GM19467 (cell line): ENCODE measurements at regions not wholly inside any gene's neighbourhood (a gene's known extent, or its start where the extent isn't known, plus 50 kb on each side); places are given as distances from the start of the nearest gene placed in this dataset.
"Not testable (repeated sequence)": the region's sequence is repeated elsewhere in the genome, so short reads cannot be mapped to it uniquely, and the experiment has no call there.

Source experiments
- ATAC-seq: cut with Tn5 transposase; IDR thresholded peaks from one replicate; pipeline ENCODE4 v1.9.1; 2021; ENCODE audit warnings: mild to moderate bottlenecking, moderate library complexity; ENCODE audit not compliant: unreplicated experiment

DNA sequence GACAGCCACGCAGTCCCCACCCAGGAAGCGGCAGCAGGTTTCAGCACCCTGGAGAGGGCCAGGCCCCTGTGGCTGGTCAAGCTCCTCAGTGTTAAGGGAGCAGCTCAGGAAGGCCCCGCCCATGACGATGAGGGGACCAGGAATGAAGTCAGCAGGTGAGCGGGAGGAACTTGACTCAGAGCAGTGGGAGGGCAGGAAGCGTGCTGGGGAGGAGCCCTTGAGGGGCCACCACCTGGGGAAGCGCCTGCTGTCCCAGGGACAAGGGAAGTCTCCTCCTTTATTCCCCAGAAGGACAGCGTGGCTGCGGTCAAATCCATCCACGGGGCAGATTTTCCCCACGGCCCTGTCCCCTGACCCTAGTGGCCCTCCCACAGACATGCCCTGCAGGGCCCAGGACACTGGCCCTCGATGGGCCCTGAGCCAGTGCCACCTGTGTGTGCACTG is 357.6 kb downstream of the ADGRD1 start:
- ATAC-seq, result not testable (repeated sequence)

DNA sequence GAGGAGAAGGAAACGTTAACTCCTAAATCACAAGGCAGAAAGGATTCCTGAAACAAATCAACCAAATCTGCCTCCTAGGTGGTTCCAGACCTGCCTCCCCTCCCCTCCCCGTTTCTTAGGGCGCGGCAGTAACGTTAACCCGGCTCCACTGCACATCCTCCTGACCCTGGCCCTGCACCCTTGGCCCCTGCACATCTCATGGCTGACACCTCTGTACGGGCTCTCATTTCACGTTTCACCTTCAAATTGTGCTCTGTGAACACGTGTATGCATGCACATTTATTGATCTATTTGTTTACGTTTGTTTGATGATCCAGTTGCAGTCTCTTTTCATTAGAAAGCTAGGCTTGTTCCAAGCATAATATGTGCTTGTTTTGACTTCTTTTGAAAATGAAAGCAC is 358.1 kb downstream of the ADGRD1 start:
- ATAC-seq, result no peak

DNA sequence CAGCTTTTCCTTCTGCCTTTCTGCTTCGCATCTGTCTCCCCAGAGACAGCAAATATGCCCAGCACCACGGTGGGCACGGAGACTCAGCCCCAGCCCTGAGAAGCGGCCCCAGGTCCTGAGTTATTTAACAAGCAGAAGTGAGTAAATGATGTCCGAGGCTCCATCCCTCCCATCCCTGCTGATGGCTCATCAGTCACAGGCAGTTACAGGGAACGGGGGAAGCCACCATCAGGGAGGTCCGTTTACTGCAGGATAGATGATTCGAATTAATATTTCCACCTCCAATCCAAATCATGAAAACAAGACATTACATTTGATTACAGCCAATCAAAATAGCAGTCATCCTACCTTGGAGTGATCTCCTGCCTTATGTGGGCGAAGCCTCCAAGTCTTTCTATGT is 358.7 kb downstream of the ADGRD1 start:
- not testable (repeated sequence) for ATAC-seq

DNA sequence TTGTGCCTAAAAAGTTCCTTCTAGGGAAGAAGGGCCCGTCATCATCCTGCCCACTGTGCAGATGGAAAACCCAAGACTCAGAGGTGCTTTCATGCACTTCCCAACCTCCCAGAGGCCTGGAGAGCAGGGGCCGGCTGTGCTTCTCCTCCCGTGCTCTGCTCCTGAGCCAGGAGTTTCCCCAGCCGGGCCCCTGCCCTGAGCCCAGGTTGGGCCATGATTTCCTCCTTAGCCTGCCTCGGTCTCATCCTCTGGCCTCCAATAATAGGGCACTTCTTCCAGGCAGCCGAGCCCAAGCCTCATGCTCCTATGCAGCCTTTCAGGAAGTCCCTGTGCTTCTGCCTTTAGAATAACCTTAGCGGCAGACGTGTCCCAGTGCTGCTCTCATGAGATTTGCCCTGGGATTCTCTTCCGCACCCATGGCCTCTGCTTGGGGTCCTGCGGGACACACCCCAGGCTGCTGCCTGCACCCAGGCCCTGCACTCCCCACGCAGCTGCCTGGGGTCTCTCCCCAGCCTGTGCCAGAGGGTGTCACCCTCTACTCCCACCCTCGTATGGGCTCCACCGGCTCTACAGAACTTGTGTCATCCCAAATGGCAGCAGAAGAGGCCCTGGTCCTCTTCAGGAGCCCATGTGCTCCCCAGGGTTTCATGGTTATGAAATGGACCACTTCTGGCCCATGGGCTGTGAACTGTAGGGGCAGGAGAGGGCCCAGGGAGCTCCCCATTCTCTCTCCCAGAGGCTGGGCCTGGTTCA is 359.3 kb downstream of the ADGRD1 start:
- ATAC-seq, result no peak

DNA sequence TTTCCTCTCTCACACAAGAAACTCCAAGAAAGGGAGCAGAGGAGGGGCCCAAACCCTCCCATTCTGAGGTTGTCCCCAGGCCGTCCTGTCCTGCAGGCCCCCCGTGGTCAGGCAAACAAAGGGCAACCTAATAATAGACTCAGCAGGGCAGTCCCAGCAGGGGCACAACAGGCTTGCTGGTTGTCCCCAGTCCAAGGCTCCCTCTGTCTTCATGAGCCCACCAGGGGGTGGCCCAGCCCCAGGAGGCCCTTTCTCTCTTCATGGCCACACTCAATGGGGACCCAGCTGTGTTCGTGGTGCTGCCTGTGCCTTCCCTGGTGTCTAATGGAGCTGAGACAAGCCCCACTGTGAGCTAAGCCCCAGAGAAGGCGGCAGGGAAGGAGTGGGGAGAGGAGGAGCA is 359.9 kb downstream of the ADGRD1 start:
- no peak for ATAC-seq

DNA sequence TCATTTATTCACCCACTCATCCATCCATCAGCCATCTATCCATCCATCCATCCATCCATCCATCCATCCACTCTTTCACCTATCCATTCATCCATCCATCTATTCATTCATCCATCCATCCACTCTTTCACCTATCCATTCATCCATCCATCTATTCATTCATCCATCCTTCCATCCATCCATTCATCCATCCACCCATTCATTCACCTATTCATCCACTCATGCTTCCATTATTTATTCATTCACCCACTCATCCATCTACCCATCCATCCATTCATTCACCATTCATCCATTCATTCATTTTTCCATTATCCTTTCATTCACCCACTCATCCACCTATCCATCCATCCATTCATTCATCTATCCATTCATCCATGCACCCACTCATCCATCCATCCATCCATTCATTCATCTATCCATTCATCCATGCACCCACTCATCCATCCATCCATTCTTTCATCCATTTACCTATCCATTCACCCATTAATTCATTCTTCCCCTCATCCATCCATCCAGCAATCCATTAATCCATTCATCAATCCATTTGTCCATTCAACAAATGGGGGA is 360.9 kb downstream of the ADGRD1 start:
- no peak for ATAC-seq

DNA sequence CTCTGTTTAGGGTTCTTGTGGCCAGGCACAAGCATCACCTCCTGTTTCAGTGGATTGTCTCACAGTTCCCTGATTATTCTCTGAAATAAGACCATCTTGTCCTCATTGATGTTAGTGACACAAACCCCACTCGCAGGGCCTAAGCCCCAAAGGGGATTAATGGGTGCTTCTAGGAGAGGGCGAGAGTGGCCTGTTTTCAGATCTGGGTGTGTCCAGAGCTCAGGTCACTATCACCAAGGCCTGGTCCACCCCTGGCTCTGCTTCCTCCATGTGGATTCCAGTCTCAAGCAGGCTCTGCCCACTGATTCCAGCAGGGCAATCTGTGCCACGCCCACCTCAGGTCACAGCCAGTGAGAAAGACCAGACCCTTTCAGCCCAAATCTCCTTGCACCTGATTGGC is 361.9 kb downstream of the ADGRD1 start:
- ATAC-seq, result no peak

DNA sequence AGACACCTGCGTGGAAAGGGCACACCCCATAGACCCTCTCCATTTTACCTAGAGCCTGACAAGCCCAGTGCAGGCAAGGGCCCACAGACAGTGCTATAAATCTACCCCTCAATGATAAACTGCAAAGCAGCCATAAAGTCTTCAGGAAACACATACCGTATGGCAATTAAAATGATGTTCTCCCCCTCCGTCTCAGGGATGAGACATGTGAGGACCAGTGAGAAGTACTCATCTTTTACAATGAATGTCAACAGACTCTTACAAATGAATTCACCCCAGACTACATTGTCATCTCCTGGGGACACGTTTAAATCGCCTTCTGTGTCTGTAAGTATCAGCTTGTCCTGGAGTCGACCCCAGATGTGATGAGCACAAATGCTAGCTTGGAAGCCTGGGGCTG is 362.7 kb downstream of the ADGRD1 start:
- no peak for ATAC-seq

DNA sequence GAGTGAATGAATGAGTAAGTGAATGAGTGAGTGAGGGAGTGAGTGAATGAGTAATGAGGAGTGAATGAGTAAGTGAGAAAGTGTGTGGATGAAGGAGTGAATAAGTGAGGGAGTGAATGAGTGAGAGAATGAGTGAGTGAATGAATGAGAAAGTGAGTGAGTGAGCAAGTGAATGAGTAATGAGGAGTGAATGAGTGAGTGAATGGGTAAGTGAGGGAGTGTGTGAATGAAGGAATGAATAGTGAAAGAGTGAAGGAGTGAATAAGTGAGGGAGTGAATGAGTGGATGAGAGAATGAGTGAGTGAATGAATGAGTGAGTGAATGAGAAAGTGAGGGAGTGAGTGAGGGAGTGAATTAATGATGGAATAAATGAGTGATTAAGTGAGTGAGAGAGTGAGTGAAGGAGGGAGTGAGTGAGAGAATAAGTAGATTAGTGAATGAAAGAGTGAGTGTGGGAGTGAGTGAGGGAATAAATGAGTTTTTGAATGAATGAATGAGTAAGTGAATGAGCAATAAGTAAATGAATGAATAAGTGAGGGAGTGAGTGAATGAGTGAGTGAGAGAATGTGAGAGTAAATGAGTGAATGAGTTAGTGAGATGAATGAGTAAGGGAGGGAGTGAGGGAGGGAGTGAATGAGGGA is 364.5 kb downstream of the ADGRD1 start:
- no peak for ATAC-seq

DNA sequence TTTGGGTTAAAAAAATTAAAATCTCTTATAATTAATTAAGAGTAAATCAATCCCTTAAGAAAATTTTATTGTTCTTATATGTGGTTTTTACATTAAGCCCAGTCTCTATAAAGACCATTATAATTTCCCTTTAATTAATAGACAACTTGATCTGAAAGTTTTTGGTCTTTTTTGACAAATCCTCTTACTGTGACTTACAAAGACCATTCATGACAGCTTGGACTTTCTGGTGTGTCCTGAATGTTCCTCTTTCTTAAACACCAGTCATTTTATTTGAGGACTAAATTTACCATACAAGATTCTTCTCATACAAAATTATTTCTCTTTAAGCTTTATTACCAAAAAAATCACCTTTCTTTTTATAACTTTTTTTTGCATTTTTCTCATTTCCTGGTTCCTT is 368.3 kb downstream of the ADGRD1 start:
- ATAC-seq, result no peak

DNA sequence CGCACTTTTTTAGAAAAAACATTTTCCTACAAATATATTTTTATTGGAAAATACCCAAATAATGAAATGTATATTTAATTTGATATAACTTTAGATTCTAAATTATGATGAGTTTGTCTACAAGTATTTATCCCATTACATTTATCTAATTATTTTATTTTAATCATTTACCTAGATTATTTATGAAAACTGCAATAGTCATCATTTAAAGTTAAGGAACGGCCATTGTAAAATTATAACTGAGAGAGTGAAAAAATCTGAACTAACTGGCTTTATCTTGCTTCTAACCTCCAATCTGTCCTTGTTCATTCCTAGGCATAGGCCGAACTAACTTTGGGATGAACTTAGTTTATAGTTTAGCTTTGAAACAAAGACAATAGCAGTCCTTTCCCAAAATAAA is 368.8 kb downstream of the ADGRD1 start:
- ATAC-seq, result not testable (repeated sequence)

DNA sequence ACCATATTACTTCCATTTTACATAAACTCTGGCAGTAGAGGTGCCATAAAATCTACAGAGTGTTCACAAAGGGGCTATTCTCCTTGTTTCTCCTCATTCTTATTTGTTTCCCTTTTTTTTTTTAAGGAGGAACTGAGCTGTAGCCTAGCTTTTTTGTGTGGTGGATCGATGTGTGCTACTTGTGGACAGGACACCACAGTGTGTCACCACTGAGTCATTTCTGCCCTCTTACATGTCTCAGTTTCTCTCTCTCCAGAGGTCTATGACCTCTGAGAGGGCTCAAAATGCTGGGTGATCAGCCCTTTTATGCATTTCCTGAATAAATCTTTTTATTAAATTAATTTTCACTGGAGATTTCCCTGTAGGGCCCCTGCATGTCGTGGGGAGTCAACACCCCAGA is 370.2 kb downstream of the ADGRD1 start:
- no peak for ATAC-seq

DNA sequence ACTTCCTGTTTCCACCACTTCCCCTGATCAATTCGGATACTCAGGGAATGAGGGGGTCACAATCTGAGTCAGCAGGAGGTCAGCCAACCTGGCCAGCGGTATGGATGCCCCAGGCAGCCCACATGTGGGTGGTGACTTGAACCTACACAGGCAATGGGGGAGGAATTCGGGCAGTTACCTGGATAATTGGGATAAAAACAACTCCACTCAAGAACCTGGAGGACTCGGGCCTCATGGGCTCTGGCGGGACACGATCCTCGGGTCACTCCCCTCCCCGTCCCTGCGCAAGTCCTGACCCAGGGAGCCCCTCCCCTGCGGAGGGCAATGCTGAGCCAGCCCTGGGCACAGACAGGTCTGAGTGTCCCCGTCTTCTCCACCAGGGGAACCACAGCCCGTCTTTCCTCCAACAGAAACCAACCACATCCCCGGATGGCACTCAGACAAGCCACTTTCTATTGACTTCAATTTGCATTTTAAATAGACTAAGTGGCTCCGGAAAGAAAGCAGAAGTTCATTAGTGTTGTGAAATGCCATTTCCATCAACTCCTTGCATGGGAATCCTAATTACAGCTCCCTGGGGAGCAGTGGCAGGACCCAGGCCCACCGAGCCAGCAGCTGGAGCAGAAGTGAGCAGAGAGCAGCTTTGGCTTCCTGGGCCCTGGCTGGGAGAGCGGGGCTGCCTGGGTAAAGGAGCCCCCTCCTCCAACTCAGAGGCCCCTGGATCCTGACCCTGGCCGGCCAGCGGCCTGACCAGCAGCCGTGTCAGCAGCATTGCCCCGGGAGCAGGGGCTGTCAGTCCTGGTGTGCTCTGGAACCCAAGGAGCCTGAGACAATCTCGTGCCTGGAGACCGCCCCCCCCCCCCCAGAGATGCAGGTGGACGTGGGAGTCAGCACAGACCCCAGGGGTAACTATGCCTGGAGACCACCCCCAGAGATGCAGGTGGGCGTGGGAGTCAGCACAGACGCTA is 374.1 kb downstream of the ADGRD1 start:
- no peak for ATAC-seq

DNA sequence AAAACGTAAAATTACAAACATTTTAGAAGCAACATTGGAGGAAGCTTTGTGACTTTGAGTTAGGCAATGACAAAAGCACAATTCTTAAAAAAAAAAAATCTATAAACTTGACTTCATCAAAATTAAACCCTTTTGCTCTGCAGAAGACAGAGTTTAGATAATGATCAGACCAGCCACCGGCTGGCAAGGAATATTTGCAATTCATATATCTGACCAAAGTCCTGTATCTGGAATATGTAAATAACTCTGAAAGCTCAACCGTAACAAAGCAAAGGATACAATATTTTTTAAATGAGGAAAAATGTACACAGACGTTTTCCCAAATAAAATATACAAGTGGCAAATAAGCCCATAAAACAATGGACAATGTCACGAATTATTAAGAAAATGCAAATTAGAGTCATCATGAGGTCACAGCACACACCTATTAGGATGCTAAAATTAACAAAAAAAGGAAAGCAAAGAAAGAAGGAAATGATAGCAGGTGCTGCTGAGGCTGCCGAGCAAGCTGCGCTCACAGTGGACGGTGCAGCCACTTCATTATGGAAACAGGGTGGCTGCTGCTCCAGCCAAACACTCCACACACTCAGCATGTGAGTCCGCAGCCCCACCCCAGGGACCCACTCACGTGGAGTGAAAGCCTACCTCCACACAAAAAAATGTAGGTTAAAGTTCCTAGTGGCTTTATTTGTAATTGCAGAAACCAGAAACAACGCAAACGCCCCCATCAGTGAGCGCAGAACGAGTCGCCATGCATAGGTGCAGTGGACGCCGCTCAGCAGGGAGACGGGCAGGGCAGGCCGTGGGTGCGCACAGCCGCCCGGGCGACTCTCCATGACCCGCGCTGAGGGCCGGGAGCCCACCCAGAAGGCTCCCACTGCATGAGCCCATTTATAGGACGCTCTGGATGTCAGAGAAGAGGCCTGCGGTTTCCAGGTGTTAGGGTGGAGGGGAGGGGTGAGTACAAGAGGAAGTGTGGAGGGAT is 375.4 kb downstream of the ADGRD1 start:
- ATAC-seq, result not testable (repeated sequence)

DNA sequence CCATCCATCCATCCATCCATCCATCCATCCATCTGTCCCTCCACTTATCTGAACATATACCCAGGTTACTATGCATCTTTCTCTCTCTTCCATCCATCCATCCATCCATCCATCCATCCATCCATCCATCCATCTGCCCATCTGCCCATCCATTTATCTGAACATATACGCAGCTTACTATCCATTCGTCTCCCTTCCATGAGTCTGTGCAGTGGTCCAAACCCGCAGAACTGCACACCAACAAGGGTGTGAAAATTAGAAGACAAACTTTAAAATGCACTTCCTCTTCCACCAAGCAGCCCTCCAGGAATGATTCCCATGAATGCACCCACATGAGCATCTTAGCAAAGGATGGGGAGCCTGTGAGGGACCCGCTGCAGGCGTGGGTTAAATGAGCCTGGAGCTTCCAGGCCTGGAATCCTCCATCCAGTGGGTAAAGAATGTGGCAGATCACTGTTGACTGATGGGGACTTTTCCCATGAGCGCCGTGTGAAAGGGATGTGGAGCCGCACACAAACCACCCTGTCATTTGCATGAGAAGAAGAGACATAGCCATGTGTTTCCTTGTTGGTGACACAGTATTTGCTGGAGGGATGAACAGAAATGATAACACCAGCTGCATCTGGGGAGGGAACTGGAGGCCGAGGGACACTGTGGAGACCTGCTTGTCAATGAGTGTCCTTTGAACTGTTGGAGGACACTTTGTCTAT is 376.6 kb downstream of the ADGRD1 start:
- no peak for ATAC-seq

DNA sequence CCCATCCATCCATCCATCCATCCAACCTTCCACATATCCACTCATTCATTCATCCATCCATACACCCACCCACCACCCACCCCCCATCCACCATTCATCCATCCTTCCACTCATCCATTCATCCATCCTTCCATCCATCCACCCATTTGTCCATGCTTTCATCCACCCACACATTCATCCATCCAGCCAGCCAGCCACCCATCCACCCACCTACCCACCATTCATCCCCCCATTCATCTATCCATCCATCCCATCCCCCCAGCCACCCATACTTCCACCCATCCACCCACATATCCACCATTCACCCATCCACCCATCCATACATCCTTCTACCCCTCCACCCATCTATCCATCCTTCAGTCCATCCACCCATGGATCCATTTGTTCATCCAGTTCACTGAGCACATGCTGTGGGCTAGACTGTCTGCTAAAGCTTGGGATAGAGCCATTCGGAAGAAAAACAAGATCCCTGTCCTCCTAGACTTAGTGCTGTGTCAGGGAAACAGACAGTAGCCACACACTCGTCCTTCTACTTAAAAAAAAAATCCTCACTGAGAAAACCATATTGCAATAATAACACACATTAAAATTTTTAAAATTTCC is 377.5 kb downstream of the ADGRD1 start:
- ATAC-seq, result no peak

DNA sequence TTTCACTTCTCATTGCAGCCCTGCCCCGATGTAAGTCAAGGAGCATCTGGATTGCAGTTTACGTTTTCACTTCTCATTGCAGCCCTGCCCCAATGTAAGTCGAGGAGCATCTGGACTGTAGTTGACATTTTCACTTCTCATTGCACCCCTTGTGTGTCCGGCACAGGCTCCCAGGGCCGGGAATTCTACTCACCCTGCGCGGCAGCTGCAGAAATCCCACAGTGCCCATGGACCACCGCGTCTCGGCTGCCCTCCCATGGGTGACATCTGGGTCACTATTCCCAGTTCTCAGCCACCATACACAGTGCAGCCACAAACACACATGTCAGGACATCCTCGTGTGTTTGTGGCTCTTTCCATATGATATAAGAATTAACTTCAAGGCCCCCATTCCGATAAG is 378.5 kb downstream of the ADGRD1 start:
- ATAC-seq, result no peak

DNA sequence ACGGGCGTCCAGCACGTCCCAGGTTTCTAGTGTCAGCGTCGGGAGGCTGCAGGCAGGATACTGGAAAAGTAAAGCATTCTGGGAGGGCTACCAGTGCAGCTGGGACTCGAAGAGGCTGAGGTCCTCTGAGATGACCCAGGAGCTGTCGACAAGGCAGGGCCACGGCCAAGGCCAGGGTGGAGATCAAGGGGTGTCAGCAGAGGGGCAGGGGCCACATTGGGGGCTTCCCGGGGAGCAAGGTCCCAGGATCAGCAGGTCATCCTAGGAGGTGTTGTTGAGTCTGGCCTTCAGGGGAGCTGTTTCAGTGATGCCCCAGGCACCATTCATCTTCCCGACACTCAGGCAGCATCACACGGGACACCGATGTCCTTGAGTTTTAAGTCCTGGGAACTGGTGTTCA is 377.8 kb upstream of the SFSWAP start:
- ATAC-seq, result no peak
